H1 (cell line): ENCODE measurements at regions not wholly inside any gene's neighbourhood (a gene's known extent, or its start where the extent isn't known, plus 50 kb on each side); places are given as distances from the start of the nearest gene placed in this dataset.

Experiments used
- CTCF ChIA-PET: fragments of 300-600 bp; sonication (Branson Sonifier 250); formaldehyde crosslinking; loops from one replicate; lab custom pipeline; 2021; ENCODE audit not compliant: partially characterized antibody; lab: Charles Lee
- POLR2A ChIA-PET: fragments of 300-600 bp; sonication (Branson Sonifier 250); formaldehyde crosslinking; loops from one replicate; lab custom pipeline; 2021; ENCODE audit warnings: inconsistent platforms; ENCODE audit not compliant: partially characterized antibody; lab: Charles Lee
- DNase-seq, 2 experiments: peaks; one replicate each; pipeline versions ENCODE4 v3.0.0 to v3.0.0-alpha.2; 2010 to 2022; ENCODE audit warnings: low spot score in 2 of 2, low read depth in 1 of 2, mixed read lengths in 1 of 2
- FAIRE-seq: peaks from 2 replicates; lab custom pipeline; 2011; peaks lifted over from hg19 to GRCh38; lab: Jason Lieb, UNC
- H2AFZ ChIP-seq: 2 replicates; pipeline ENCODE4 v1.8.1; 2012; ENCODE audit warnings: low read length, inconsistent platforms
- H2AK5ac ChIP-seq: 2 replicates; pipeline ENCODE4 v1.6.1; 2013; ENCODE audit warnings: low read depth, low read length
- H2BK120ac ChIP-seq: replicated peaks from 2 replicates; pipeline ENCODE3; 2013; ENCODE audit warnings: low read depth, low read length, inconsistent platforms
- H2BK12ac ChIP-seq: 2 replicates; pipeline ENCODE4 v1.6.1; 2013; ENCODE audit warnings: low read depth, low read length
- H2BK15ac ChIP-seq: 2 replicates; pipeline ENCODE4 v1.6.1; 2013; ENCODE audit warnings: low read length
- H2BK20ac ChIP-seq: 2 replicates; pipeline ENCODE4 v1.6.1; 2013; ENCODE audit warnings: low read length
- H2BK5ac ChIP-seq: 2 replicates; pipeline ENCODE4 v1.6.1; 2013; ENCODE audit warnings: low read depth, low read length
- H3K14ac ChIP-seq: 2 replicates; pipeline ENCODE4 v1.6.1; 2013; ENCODE audit warnings: inconsistent platforms; ENCODE audit not compliant: insufficient read length
- H3K18ac ChIP-seq: 2 replicates; pipeline ENCODE4 v1.6.1; 2013; ENCODE audit warnings: low read length; ENCODE audit errors: extremely low read depth
- H3K23ac ChIP-seq: 2 replicates; pipeline ENCODE4 v1.6.1; 2013; ENCODE audit warnings: inconsistent platforms; ENCODE audit not compliant: insufficient read length
- H3K23me2 ChIP-seq: 2 replicates; pipeline ENCODE4 v1.6.1; 2013; ENCODE audit warnings: low read depth, low read length
- H3K27ac ChIP-seq: 2 replicates; pipeline ENCODE4 v1.6.1; 2011; ENCODE audit warnings: low read depth, low read length, inconsistent platforms
- H3K27me3 ChIP-seq, 4 experiments: replicated peaks in 1 of 4; 1 replicate in 1 of 4; 2 replicates in 3 of 4; pipeline versions ENCODE4 v1.6.1 to v1.8.1; 2011 to 2013; ENCODE audit warnings: low read length in 3 of 4, mild to moderate bottlenecking in 3 of 4, inconsistent platforms in 2 of 4, mixed read lengths in 2 of 4, moderate library complexity in 1 of 4; ENCODE audit not compliant: control insufficient read depth in 3 of 4, insufficient read depth in 3 of 4; ENCODE audit errors: extremely low read depth in 1 of 4
- H3K36me3 ChIP-seq, 4 experiments: 2 replicates each; pipeline versions ENCODE4 v1.6.1 to v1.8.1; 2011 to 2013; ENCODE audit warnings: mild to moderate bottlenecking in 4 of 4, low read length in 3 of 4, moderate library complexity in 2 of 4, control low read depth in 1 of 4, inconsistent platforms in 1 of 4; ENCODE audit not compliant: insufficient read depth in 4 of 4, control insufficient read depth in 2 of 4
- H3K4ac ChIP-seq: replicated peaks from 2 replicates; pipeline ENCODE3; 2013; ENCODE audit warnings: low read length, low read depth, mixed read lengths, inconsistent platforms; ENCODE audit not compliant: insufficient read length
- H3K4me1 ChIP-seq, 4 experiments: replicated peaks in 1 of 4; 1 replicate in 1 of 4; 2 replicates in 3 of 4; pipeline versions ENCODE4 v1.6.1 to v1.8.1; 2011 to 2013; ENCODE audit warnings: low read length in 3 of 4, inconsistent platforms in 2 of 4, mixed read lengths in 1 of 4; ENCODE audit not compliant: insufficient read depth in 4 of 4, control insufficient read depth in 3 of 4
- H3K4me2 ChIP-seq, 2 experiments: 2 replicates each; pipeline versions ENCODE4 v1.6.1 to v1.8.1; 2011 to 2013; ENCODE audit warnings: low read depth in 2 of 2, low read length in 2 of 2, control low read depth in 1 of 2, inconsistent platforms in 1 of 2, mild to moderate bottlenecking in 1 of 2; ENCODE audit not compliant: insufficient read depth in 1 of 2
- H3K4me3 ChIP-seq, 4 experiments: fragments of 200-600, 300-600 bp in 1 of 4; sonication (generic), shearing (Covaris generic), sonication (Bioruptor Twin) in 1 of 4; 2 replicates each; pipeline versions ENCODE4 v1.5.1 to v1.8.1; 2011 to 2016; ENCODE audit warnings: low read length in 4 of 4, low read depth in 3 of 4, control low read depth in 2 of 4, inconsistent platforms in 2 of 4, mild to moderate bottlenecking in 2 of 4, mixed read lengths in 1 of 4, moderate library complexity in 1 of 4; ENCODE audit not compliant: insufficient read depth in 2 of 4; ENCODE audit errors: extremely low read depth in 1 of 4
- H3K56ac ChIP-seq: replicated peaks from 2 replicates; pipeline ENCODE3; 2013; ENCODE audit warnings: low read depth, mild to moderate bottlenecking, mixed read lengths, low read length, inconsistent platforms; ENCODE audit not compliant: insufficient read length
- H3K79me1 ChIP-seq: 2 replicates; pipeline ENCODE4 v1.6.1; 2013; ENCODE audit warnings: low read depth, low read length, control low read depth
- H3K79me2 ChIP-seq, 2 experiments: 2 replicates each; pipeline versions ENCODE4 v1.6.1 to v1.8.1; 2012 to 2013; ENCODE audit warnings: low read length in 2 of 2, mild to moderate bottlenecking in 2 of 2, inconsistent platforms in 1 of 2; ENCODE audit not compliant: insufficient read depth in 2 of 2, control insufficient read depth in 1 of 2
- H3K9ac ChIP-seq, 4 experiments: replicated peaks in 1 of 4; 1 replicate in 1 of 4; 2 replicates in 3 of 4; pipeline versions ENCODE4 v1.6.1 to v1.8.1; 2011 to 2013; ENCODE audit warnings: low read depth in 3 of 4, low read length in 3 of 4, control low read depth in 2 of 4, mild to moderate bottlenecking in 2 of 4, moderate library complexity in 2 of 4, inconsistent platforms in 1 of 4; ENCODE audit errors: extremely low read depth in 1 of 4
- H3K9me3 ChIP-seq, 2 experiments: 2 replicates each; pipeline versions ENCODE4 v1.6.1 to v1.8.1; 2012 to 2013; ENCODE audit warnings: mild to moderate bottlenecking in 2 of 2, moderate library complexity in 2 of 2, control low read depth in 1 of 2, inconsistent platforms in 1 of 2, low read depth in 1 of 2, low read length in 1 of 2, mixed read lengths in 1 of 2; ENCODE audit not compliant: insufficient read depth in 2 of 2
- H4K20me1 ChIP-seq, 2 experiments: replicated peaks in 1 of 2; 2 replicates each; pipeline versions ENCODE3 to v1.8.1; 2011 to 2013; ENCODE audit warnings: inconsistent platforms in 2 of 2, low read length in 2 of 2, mild to moderate bottlenecking in 1 of 2; ENCODE audit not compliant: insufficient read depth in 2 of 2, control insufficient read depth in 1 of 2
- H4K5ac ChIP-seq: 2 replicates; pipeline ENCODE4 v1.6.1; 2013; ENCODE audit warnings: low read length, low read depth, mixed read lengths, inconsistent platforms; ENCODE audit not compliant: insufficient read length
- H4K8ac ChIP-seq: 2 replicates; pipeline ENCODE4 v1.8.0; 2013; ENCODE audit warnings: mild to moderate bottlenecking, moderate library complexity, low read length, inconsistent platforms; ENCODE audit not compliant: insufficient read depth; ENCODE audit errors: extremely low read depth
- H4K91ac ChIP-seq: replicated peaks from 2 replicates; pipeline ENCODE3; 2013; ENCODE audit warnings: low read length, mixed read lengths, inconsistent platforms; ENCODE audit not compliant: insufficient read length
- BACH1 ChIP-seq: IDR thresholded peaks from 2 replicates; pipeline ENCODE4 v1.6.1; 2012; ENCODE audit warnings: low read length, improper control_type of control experiment
- EGR1 ChIP-seq: IDR thresholded peaks from 2 replicates; pipeline ENCODE4 v1.6.1; 2011; ENCODE audit warnings: low read depth, low read length, borderline replicate concordance
- HDAC2 ChIP-seq, 2 experiments: fragments of 300-600 bp in 1 of 2; sonication (generic) in 1 of 2; IDR thresholded peaks; 2 replicates each; pipeline ENCODE4 v1.6.1; 2011 to 2012; ENCODE audit warnings: low read depth in 2 of 2, low read length in 2 of 2, mild to moderate bottlenecking in 2 of 2, moderate library complexity in 2 of 2, borderline replicate concordance in 1 of 2, inconsistent platforms in 1 of 2
- RAD21 ChIP-seq, 2 experiments: IDR thresholded peaks in 1 of 2; conservative IDR thresholded peaks in 1 of 2; 2 replicates each; pipeline ENCODE4 v1.6.1; 2011; ENCODE audit warnings: low read depth in 2 of 2, low read length in 2 of 2, improper control_type of control experiment in 1 of 2, inconsistent platforms in 1 of 2, mild to moderate bottlenecking in 1 of 2, moderate library complexity in 1 of 2
- RNF2 ChIP-seq: fragments of 200-900, 300-1000 bp; sonication (generic); IDR thresholded peaks from 2 replicates; pipeline ENCODE4 v1.7.1; 2016; ENCODE audit warnings: borderline replicate concordance, low read depth, mild to moderate bottlenecking, antibody characterized with exemption, low read length; ENCODE audit not compliant: poor library complexity, severe bottlenecking; ENCODE audit errors: missing control alignments
- SIRT6 ChIP-seq: IDR thresholded peaks from one replicate; pipeline ENCODE4 v1.7.1; 2012; ENCODE audit warnings: low read length, inconsistent platforms
- TEAD4 ChIP-seq: IDR thresholded peaks from 2 replicates; pipeline ENCODE4 v1.6.1; 2012; ENCODE audit warnings: low read depth, low read length, inconsistent platforms, mixed read lengths
- WGBS, 2 experiments: shearing (Covaris generic) in 1 of 2; methylation state at CpG; one replicate each; pipeline versions ENCODE4 v1.1.6 to v1.1.7; 2013 to 2015; ENCODE audit warnings: low lambda C conversion rate in 2 of 2, mixed read lengths in 2 of 2, inconsistent platforms in 1 of 2, low coverage in 1 of 2, missing lambda C conversion rate in 1 of 2; ENCODE audit not compliant: insufficient replicate concordance in 2 of 2, insufficient coverage in 1 of 2, insufficient read length in 1 of 2; ENCODE audit errors: extremely low coverage in 1 of 2, missing lambda C conversion rate in 1 of 2; 5-methylcytosine and 5-hydroxymethylcytosine counted together

GRCh38 chr1:192937128-192937527 lies 122.0 kb downstream of the UCHL5 start:
- no peak overlapping the region for H3K9ac ChIP-seq
- no peak for DNase-seq
- H3K56ac ChIP-seq, result no peak overlapping the region
- H3K36me3 ChIP-seq, result no peaks in the 10 kb centered on the region
- no peaks in the 10 kb centered on the region for H3K79me2 ChIP-seq
- H2AK5ac ChIP-seq, result no peak overlapping the region
- no peak for FAIRE-seq
- no peak overlapping the region for H2BK12ac ChIP-seq
- H4K5ac ChIP-seq, result no peak overlapping the region
- no peak overlapping the region for H3K14ac ChIP-seq
- H3K4ac ChIP-seq, result no peak overlapping the region
- no peak overlapping the region for H3K4me3 ChIP-seq
- H4K91ac ChIP-seq, result no peak overlapping the region
- no peaks in the 10 kb centered on the region for H3K9me3 ChIP-seq
- H3K79me1 ChIP-seq, result no peaks in the 10 kb centered on the region
- H3K27ac ChIP-seq, result no peak overlapping the region
- H2BK5ac ChIP-seq, result no peak overlapping the region
- H3K23me2 ChIP-seq, result no peaks in the 10 kb centered on the region
- WGBS, 2 experiments, result 96% methylated on average over 1 of the region's 1 CpG; no CpG with 5 or more reads in 1 of the 2 experiments
- no peak overlapping the region for H2BK120ac ChIP-seq
- H4K8ac ChIP-seq, result no peak overlapping the region
- CTCF ChIA-PET, result interaction anchor here (0.9 kb wide), 1 partner anchor 19 kb away, joined by 3 read pairs; no protein-coding TSS in a partner anchor
- no peak overlapping the region for H2AFZ ChIP-seq
- no peak for TF ChIP-seq RNF2
- TF ChIP-seq HDAC2 (IDR thresholded peaks at IDR 0.05; ENCODE audit: borderline replicate concordance in 1 of 2, low read depth in 2 of 2, low read length in 2 of 2), result no peak
- TF ChIP-seq RAD21 (IDR thresholded peaks at IDR 0.05 in 1 of 2, conservative IDR thresholded peaks at IDR 0.05 in 1 of 2; ENCODE audit: low read depth in 2 of 2, low read length in 2 of 2), result no peak
- TF ChIP-seq BACH1, result no peak
- no peak for TF ChIP-seq SIRT6
- no peak for TF ChIP-seq EGR1
- no peak for TF ChIP-seq TEAD4
- no peak overlapping the region for H3K23ac ChIP-seq
- H3K18ac ChIP-seq, result no peak overlapping the region
- H2BK20ac ChIP-seq, result no peak overlapping the region
- POLR2A ChIA-PET, result no interaction called here
- no peaks in the 10 kb centered on the region for H3K27me3 ChIP-seq
- no peak overlapping the region for H3K4me2 ChIP-seq
- no peak overlapping the region for H2BK15ac ChIP-seq
- H3K4me1 ChIP-seq, result no peaks in the 10 kb centered on the region
- no peaks in the 10 kb centered on the region for H4K20me1 ChIP-seq
